ENCODE measurements at regions not wholly inside any gene's neighbourhood (a gene's known extent, or its start where the extent isn't known, plus 50 kb on each side); places are given as distances from the start of the nearest gene placed in this dataset.

DNA sequence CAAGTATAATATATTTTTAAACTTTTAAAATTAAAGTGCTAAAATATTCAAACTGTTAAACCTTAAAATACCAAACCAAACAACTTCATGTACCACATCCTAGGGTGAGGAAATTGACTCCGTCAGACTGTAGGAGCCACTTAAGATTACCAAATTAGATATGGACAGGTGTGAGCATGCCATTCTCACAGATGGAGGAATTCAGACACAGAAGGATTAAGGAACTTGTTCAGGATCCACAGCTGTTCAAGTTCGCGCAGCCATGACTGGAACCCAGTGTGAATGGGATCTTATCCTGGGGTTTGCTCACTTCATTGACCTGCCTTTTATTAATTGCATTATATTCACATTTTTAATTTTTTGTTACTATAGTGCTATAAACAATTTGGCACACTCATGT is 224.9 kb upstream of the PCDH7 start:
- TF ChIP-seq BHLHE40 (IDR thresholded peaks at IDR 0.05; ENCODE audit: borderline replicate concordance), result no peak
- TF ChIP-seq SUZ12 (IDR thresholded peaks at IDR 0.05), result no peak
- no peak for TF ChIP-seq ZNF384 (IDR thresholded peaks at IDR 0.05)
- no peak for TF ChIP-seq ARNT (IDR thresholded peaks at IDR 0.05)
- no peak for TF ChIP-seq LEF1 (IDR thresholded peaks at IDR 0.05; ENCODE audit: borderline replicate concordance)
- TF ChIP-seq FOXM1 (IDR thresholded peaks at IDR 0.05; ENCODE audit: borderline replicate concordance), result no peak

All from HEK293T (cell line).